HG02763 (cell line): ENCODE measurements at regions not wholly inside any gene's neighbourhood (a gene's known extent, or its start where the extent isn't known, plus 50 kb on each side); places are given as distances from the start of the nearest gene placed in this dataset.

Experiments used
- ATAC-seq: cut with Tn5 transposase; IDR thresholded peaks from one replicate; pipeline ENCODE4 v1.9.1; 2021; ENCODE audit warnings: mild to moderate bottlenecking, moderate library complexity; ENCODE audit not compliant: unreplicated experiment

DNA sequence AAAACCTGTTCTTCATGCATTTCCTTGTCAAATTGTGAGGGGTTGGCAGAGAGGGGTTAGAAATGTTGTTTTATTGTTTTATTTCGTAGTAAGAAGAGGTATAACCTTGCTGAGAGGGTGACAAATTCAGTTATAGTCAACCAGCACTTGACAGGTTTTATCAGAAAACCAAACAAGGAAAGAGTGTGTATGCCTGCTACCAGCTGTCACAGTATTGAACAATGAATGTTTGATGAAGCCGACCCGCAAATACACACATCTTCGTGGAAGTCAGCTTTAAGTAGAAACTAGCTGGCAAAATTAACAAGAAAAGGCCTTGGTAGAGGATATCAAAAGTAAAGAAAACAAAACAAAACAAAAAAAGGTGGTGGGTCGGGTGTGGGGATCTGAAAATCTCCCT lies 214.6 kb upstream of the TLE4 start:
- no peak for ATAC-seq

DNA sequence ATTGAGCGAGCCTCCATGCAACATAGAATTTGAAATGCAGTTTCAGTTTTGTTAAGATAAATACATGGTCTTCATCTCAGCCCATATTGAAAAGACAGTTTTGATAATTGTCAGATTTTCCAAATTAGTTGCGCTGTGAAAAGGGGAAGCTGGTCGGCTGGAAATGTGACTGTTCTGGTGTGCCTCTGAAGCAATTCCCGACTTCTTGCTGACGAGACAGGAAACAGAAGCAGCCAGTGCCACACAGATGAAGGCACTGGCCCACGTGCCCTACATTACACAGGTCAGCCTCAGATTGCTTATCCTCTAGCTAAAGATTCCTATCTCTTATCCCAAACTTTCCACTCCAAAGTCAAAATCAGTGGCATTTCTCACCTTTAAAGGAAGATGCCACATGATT lies 214.1 kb upstream of the TLE4 start:
- ATAC-seq: no peak

DNA sequence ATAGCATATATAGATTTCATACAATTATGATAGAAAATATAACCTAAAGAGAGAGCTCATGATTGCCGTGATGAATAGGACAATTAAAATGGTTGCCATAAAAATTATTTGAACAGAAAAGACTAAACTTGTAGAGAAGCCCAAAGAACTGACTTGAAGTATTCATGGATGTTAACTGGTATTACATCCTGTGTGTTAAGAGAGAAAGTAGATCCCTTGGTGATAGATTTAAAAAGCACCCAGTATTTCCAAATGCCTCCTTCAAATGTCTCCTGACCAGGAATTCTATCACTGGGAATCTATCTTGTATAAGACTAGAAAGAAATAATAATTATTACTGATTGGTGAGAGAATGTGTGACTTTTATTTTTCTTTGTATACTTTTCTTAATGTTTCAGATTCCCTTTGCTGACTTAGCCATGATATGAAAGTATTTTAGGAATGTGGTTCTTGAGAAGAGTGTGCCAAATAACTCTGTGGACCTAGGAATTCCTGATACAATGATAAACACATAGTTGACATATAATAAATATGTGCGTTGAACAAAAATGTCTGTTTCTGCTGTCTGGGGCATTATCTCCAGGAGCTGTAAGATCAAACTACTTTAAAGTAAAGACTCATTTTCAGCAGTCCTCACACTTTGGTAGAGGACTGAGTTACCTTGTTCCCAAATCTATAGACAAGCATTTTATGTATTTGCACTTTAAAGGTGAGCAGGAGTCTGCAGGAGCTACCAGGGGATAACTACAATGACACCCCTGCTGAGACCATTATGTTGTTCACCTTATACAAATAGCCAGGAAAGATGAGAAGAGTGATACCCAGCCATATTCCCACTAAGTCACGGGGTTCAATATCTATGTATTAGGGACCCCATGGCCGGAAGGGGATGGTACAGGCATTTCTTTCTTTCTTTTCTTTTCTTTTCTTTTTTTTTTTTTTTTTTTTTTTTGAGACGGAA lies 211.1 kb upstream of the TLE4 start:
- ATAC-seq: no peak

DNA sequence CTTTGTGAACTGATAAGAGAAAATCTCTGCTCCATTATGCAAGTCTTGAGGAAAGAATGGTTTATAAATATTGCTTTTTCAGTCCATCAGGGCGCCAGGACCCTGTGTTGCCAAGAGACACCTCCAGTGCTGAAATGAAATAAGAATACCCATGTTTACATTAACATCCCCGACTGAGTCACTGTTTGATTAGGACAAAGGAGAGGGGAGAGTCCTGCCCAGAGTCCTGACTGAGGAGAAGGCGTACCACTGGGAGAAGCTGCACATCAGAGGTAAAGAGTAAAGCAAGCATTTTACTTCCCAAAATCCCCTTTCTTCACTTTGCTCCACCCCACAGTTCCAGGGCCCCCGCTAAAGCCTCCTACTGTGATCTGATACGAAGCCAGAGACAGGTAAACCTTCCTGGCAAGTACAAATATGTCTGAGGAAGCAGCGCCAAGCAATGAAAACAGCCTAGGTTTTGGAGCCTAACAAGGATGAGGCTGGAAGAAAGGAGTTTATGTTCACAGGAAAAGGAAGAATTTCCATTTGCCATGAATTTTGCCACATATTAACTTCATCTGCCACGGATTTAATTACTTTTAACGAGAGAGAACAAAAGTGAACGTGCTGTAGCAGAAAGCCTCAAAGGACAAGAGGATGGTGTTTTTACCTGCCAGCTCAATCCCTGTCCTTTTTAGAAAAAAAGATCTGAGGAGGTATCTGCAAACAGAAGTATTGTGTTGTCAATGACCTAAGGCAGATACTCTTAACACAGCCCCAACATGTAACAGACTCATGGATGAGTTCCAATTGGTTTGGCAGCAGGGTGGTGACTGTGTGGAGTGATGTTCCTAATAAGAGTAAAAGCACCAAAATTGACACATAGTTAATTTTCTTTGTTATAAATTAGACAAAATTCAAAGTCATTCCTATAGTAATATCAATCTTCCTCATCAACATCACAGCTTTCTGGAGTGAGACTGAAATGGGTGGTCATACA lies 209.4 kb upstream of the TLE4 start:
- ATAC-seq: no peak

DNA sequence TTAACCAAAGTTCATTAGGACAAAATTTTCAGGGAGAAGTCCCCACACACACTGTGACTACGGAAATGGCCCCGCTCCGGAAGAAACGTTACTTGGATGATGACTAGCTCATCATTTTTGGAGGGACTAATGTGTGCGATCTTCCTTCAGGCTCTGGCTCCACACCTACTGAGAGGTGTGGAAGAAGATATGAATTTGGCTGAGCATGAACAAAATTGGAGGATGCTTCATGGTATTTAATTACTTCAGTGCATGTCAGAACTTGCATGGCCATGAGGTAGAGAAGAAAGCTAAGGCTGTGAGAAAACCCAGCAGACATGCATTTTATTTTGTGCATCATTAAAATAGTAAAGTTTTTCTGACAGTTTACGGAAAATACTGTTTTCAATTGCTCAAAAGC lies 202.1 kb upstream of the TLE4 start:
- no peak for ATAC-seq

DNA sequence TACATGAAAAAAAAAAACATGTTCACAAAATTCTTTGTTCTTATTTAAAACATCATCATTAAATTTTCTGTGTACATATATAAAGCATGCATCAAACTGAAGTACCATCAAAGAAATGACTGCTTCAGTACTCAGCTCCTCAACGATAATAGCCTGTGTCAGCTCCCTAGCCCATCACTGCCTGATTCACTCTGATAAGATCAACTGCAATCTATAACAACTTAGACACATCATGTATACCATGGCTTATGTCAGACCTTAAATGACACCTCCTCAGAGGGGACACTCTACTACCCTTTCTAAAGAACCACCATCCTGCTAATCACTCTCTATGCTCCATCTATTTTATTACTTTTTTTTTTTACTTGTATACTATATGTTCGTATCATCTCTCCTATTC lies 200.5 kb upstream of the TLE4 start:
- ATAC-seq: no peak

DNA sequence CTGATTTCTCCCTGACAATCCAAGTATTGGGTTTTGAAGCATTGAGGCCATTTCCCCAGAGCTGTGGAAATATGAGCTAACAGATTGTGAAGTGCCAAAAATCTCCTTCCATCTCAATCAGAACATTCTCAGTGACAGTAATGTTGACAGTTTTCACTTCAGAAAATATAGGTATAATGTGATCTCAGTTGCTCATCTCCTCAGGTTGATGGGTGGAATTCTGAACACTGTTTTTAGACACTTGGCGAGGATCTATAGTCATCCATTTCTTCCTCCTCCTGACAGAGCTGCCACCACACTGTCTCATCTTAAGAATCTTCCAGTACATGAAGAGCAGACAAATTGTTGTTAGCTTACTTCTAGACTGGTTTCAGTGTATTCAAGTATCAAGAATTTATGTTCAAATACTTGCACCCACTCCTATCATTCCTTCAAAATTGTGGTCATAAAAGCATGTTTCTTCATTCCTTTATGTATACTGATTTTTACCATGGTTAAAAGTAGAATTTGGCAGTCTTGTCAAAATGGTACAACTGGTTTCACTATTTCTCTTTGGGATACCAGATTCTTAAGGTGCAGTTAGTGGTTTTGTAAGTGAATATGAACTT lies 199.7 kb upstream of the TLE4 start:
- ATAC-seq: no peak

DNA sequence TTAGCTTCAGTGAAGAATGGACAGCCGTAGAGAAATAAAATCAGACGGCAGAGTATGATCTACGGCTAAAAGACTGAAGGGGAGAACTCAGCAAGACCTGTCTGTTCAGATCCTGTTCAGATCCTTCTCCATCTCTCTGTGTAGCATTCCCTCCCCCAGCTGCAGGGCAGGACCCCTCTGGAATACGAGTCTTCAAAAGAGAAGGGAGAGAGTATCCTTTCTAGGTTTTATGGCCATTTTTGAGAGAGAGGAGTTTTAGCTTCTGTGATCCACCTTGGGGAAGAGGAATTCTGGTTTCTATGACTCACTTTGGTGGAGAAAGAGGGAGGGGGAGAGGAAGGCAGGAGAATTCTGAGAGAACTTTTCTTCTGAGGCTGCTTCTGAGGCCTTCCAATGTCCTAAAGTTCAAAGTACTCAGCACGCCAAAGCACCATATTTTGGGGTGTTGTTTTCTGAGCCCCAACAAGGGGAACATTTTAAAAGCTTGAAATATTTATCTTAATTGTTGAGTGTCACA lies 194.4 kb upstream of the TLE4 start:
- ATAC-seq: no peak

DNA sequence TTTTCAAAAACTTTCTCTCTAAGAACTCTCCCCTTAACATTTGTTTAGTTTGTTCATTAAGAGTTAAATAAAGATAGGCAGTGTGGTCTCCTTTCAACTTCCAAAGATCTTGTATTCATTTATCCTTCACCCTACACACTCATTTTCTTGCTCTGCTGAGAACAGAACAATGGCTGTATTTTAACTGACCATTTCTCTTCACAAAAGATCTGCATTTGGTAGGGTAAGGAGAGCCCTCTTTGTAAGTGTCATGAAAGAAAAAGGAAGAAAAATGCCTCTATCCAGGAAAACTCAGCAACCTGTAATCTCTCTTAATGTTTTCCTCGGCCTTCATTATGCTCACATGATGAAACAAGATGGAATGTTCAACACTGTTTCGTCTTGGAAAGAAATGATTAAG lies 193.7 kb upstream of the TLE4 start:
- no peak for ATAC-seq

DNA sequence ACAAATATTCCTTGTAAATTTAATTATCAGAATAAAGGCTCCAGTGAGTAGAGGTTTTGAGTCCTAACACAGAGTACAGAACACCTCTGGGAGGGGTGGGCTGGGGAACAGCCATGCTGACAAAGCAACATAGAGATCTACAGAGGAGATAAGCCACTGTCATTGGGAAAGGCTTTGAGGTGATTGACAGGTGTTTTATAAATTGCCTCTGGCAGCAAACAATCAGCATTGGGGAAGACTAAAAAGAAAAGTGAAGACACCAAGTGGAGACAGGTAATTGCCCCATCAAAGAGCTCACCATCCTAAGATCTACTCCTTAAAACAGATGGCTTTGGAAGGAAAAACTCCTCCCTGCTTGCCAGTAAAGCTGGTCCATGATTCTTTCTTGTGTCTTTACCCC lies 189.7 kb upstream of the TLE4 start:
- no peak for ATAC-seq

DNA sequence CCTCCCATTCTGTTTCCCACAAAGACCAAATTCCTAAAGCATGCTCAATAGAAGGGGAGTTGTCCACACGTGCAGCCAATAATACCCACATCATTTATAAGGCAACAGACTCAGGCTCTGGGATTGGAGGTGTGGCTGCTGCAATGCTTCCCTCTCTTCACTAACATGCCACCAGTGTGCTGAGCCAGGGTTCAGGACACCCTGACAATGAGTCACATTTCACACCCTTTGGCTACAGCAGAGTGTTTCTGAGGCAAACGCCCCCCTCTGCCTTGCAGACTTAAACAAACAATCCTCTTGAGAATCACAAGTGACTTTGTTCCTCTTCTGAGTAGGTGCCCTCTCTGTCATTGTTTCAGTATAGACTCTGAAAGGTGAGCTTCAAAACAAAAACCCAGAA lies 189.3 kb upstream of the TLE4 start:
- ATAC-seq: no peak

DNA sequence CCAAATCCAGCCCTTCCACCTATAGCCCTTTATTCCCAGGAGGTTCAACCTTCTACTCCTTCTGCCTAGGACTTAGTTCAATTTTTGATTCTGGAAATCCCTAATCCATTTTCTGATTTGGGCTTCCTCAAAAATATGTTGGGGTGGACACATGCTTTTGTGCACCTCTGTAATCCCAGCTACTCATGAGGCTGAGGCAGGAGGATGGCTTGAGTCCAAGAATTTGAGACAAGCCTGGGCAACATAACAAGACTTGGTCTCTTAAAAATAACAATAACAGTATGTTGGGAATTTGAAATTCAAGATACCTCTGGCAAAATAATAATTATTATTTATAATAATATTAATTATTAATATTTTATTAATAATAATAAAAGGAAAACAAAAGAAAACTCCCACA lies 188.7 kb upstream of the TLE4 start:
- no peak for ATAC-seq

DNA sequence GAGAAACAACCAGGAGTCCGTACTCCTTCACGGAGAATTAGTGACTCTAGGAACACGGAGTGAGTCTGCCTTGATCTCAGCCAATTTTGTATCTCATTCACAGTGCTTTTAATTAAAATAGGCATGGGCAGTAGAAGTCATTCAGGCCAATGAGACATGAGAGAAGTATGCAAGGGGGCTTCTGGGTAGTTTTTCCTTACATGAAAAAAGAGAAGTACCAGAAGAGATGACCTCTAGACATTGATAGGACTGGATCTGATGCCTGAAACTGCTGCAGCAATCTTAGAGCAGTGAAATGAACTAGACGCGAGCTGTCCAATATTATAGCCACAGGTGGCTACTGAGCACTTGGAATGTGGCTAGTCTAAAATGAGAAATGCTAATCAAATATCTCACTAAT lies 187.7 kb upstream of the TLE4 start:
- ATAC-seq: no peak

DNA sequence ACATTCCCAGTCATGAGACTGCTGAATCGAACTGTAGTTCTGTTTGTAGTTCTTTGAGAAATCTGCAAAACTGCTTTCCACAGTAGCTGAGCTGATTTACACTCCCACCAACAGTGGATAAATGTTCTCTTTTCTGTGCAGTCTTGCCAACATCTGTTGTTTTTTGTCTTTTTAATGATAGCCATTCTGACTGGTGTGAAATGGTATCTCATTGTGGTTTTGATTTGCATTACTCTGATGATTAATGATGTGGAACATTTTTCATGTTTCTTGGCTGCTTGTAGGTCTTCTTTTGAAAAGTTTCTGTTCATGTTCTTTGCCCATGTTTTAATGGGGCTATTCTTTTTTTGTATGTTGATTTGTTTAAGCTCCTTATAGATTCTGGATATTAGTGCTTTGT lies 187.3 kb upstream of the TLE4 start:
- ATAC-seq: no peak

DNA sequence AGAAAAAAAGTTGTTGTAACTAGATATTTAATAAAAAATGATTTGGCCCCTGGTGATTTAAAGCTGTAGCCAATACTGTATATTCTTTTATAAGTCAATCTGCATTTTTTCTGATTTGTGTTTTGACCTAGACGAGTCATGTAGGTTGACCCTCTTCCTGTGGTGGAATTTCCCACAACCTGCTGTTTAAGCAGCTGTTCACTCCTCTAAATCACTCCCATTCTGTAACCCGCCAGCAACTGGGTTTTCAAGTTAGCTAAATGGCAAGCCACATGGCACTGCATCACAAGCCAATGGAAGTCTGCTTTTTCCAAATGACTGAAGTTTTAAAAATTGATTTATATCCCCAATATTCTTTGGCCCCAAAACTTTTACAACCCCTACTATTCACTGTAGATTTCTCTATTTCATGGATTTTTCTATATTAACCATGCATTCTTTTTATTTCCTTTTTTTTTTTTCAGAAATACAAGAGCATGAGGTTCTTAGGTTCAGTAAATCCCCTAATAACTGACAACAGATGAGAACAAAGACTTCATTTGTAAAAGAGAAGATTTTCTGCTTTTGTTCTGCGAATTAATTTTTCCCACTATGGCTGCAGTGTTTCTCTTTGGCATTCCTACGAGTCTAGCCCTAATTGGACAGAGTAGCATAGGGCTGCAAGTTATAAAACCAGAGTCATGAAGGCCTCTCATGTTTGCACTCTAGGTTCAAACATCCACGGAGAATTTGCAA lies 184.5 kb upstream of the TLE4 start:
- no peak for ATAC-seq

DNA sequence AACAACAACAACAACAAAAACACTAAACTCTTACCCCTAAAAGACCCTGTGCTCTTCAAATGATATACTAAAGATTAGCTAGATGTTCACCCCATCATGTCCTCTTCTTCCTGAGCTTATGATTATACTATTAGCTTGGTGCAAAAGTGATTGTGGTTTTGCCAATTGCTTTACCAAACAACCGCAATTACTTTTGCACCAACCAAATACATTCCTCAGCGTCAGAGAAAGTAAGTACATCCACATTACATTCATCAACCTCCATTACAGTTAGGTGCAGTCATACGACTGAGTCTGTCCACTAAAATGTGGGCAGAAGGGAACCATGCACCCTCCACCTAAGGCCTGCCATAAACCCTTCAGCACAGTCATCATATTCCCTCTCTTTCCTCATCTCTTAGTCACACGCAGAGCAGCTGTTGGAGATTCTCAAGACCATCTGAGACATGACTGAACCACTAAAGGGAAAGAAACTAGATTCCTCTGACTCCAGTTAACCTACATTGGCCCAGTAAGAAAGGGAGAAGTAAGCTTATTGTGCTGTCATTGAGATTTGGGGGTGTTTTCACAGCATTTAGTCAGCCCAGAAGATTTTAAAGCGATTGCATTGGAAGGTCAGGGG lies 181.6 kb upstream of the TLE4 start:
- ATAC-seq: no peak

DNA sequence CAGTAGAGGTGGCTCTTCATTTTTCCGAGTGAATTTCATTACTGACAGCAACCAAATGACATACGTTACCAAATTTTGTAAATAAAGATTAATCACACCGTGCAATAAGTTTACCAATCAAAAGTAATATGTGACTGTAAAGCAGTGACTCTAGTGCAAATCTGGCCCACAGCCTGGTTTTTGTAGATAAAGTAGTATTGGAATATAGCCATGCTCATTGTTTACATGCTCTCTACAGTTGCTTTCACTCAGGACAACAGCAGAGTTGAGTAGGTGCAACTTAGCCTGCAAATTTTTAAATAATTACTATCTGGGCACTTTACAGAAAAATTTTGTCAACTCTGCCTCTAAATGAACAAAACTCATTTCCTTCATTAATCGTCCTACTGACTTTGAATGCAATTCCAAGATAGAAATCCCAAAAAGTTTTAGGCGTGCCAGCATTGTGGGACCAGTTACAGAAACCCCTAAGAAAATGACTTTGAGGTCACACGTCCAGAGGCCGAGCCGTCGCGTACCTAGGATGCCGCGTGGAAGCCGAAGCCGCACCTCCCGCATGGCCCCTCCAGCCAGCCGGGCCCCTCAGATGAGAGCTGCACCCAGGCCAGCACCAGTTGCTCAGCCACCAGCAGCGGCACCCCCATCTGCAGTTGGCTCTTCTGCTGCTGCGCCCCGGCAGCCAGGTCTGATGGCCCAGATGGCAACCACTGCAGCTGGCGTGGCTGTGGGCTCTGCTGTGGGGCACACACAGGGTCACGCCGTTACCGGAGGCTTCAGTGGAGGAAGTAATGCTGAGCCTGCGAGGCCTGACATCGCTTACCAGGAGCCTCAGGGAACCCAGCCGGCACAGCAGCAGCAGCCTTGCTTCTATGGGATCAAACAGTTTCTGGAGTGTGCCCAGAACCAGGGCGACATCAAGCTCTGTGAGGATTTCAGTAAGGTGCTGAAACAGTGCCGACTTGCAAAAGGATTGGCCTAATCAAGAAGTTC lies 180.7 kb upstream of the TLE4 start:
- ATAC-seq: no peak

DNA sequence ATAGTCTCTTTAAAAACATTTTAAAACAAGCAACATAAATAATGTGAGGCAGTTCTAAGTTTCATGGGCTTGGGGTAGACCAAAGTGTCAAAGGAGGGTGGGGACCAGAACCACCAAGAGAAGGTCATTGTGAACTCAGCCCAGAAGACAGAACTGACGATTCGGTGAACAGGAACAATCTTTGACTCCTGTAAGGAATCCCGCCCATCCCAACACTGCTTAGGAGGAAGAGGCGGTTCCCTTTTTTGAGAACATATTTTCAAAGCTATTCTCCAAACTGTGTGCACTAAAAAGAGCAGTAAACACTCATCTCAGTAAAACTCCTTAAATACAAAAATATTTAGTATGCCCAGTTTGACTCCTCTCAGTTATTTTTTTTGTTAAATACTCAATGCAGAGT lies 176.5 kb upstream of the TLE4 start:
- no peak for ATAC-seq

DNA sequence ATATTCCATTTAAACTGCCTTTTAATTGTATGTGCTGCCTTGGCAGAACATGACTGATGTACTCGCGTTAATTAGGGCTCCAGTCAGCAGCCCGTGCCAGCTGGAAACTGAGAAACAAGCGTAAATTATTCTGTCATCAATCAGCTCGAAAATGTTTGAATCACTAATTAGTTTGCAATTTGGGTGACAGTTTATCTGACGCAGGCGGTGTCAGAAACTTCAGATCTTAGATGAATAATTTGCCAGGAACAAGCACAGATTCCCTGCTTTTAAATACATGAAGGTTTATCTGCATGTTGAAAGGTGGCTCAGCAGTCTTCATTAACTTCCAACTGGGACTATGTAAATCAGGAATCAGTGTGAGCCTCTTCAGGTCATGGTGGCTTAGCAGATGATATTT lies 176.0 kb upstream of the TLE4 start:
- no peak for ATAC-seq
